Liver (tissue), 3 donors: ENCODE measurements at regions not wholly inside any gene's neighbourhood (a gene's known extent, or its start where the extent isn't known, plus 50 kb on each side); places are given as distances from the start of the nearest gene placed in this dataset.

ENCODE experiments used
- ATF3 ChIP-seq: IDR thresholded peaks from 2 replicates; pipeline ENCODE4 v1.6.1; 2016; ENCODE audit warnings: antibody characterized with exemption
- CTCF ChIP-seq: fragments of 150-350 bp; IDR thresholded peaks from 2 replicates; pipeline ENCODE4 v1.5.1; 2017; ENCODE audit warnings: improper control_type of control experiment, low read depth, low read length; ENCODE audit not compliant: missing input control
- EGR1 ChIP-seq, 2 donors: IDR thresholded peaks; 2 replicates each; pipeline ENCODE4 v1.6.1; 2016 to 2018; ENCODE audit warnings: antibody characterized with exemption in 2 of 2, low read depth in 2 of 2
- FOXA1 ChIP-seq: IDR thresholded peaks from 2 replicates; pipeline ENCODE4 v1.6.1; 2016; ENCODE audit warnings: antibody characterized with exemption
- GABPA ChIP-seq, 2 donors: IDR thresholded peaks in 1 of 2; conservative IDR thresholded peaks in 1 of 2; 2 replicates each; pipeline ENCODE4 v1.6.1; 2016; ENCODE audit warnings: antibody characterized with exemption in 2 of 2, mild to moderate bottlenecking in 1 of 2, moderate library complexity in 1 of 2
- JUND ChIP-seq, 2 donors: IDR thresholded peaks; 2 replicates each; pipeline ENCODE4 v1.6.1; 2016; ENCODE audit warnings: antibody characterized with exemption in 2 of 2
- NR2F2 ChIP-seq: IDR thresholded peaks from 2 replicates; pipeline ENCODE4 v1.6.1; 2016; ENCODE audit warnings: antibody characterized with exemption
- REST ChIP-seq: IDR thresholded peaks from 2 replicates; pipeline ENCODE4 v1.6.1; 2016; ENCODE audit warnings: antibody characterized with exemption, mild to moderate bottlenecking
- SP1 ChIP-seq: IDR thresholded peaks from 2 replicates; pipeline ENCODE4 v1.6.1; 2018; ENCODE audit warnings: antibody characterized with exemption, mild to moderate bottlenecking
- ZBTB33 ChIP-seq: IDR thresholded peaks from 2 replicates; pipeline ENCODE4 v1.6.1; 2016; ENCODE audit warnings: antibody characterized with exemption
- TF ChIP-seq, protein P1 (sequence below): IDR thresholded peaks from 2 replicates; pipeline ENCODE4 v1.6.1; 2016; ENCODE audit warnings: antibody characterized with exemption
- donor health status: healthy.
- donor health status: healthy.

DNA sequence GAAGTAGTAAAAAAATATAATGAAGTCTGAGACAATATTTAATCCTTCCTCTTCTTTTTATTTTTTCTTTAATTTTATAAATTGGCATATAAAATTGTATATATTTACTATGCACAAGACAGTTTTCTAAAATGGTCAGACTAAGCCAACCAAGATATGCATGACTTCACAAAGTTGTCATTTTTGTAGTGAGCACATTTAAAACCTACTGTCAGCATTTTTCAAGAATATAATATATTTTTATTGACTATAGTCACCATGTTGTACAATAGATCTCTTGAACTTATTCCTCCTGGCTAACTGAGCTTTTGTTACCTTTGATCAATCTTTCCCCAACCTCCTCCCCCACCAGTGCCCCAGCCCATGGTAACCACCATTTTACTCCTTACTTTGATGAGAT is 129.2 kb downstream of the ATP6V1G3 start:
- TF ChIP-seq CTCF (no peak), FOXA1 (no peak), GABPA (IDR thresholded peaks at IDR 0.05 in 1 of 2, conservative IDR thresholded peaks at IDR 0.05 in 1 of 2) (no peak), ATF3 (no peak), ZBTB33 (no peak), REST (no peak), NR2F2 (no peak), JUND (IDR thresholded peaks at IDR 0.05) (no peak), SP1 (no peak), EGR1 (IDR thresholded peaks at IDR 0.05; ENCODE audit: low read depth in 2 of 2) (no peak)
- TF ChIP-seq, protein P1, sequence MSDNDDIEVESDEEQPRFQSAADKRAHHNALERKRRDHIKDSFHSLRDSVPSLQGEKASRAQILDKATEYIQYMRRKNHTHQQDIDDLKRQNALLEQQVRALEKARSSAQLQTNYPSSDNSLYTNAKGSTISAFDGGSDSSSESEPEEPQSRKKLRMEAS: no peak
